Non-pigmented ciliary epithelial cell (primary cell): ENCODE measurements at regions not wholly inside any gene's neighbourhood (a gene's known extent, or its start where the extent isn't known, plus 50 kb on each side); places are given as distances from the start of the nearest gene placed in this dataset.
"Not testable (repeated sequence)": the region's sequence is repeated elsewhere in the genome, so short reads cannot be mapped to it uniquely, and the experiment has no call there.

Source experiments
- DNase-seq: peaks from one replicate; pipeline ENCODE4 v3.0.0-alpha.2; 2010; ENCODE audit warnings: low read depth

GRCh38 chr12:83696311-83696710, 1009.6 kb downstream of the TMTC2 start:
- DNase-seq = not testable (repeated sequence)

- no peak for DNase-seq
These were observed 1005.0 kb downstream of the TMTC2 start for GRCh38 chr12:83691730-83692129.

- no peak for DNase-seq
These were observed 1003.8 kb downstream of the TMTC2 start for GRCh38 chr12:83690465-83690864.

- no peak for DNase-seq
These were observed 1002.6 kb downstream of the TMTC2 start for GRCh38 chr12:83689333-83689732.

GRCh38 chr12:83676781-83677295, 990.1 kb downstream of the TMTC2 start:
- DNase-seq = no peak

GRCh38 chr12:83666690-83667089, 980.0 kb downstream of the TMTC2 start:
- no peak for DNase-seq

- no peak for DNase-seq
These were observed 979.0 kb downstream of the TMTC2 start for GRCh38 chr12:83665634-83666218.

GRCh38 chr12:83664650-83665049, 977.9 kb downstream of the TMTC2 start:
- DNase-seq = no peak

- DNase-seq = no peak
These were observed 974.1 kb downstream of the TMTC2 start for GRCh38 chr12:83660727-83661358.

- DNase-seq = no peak
These were observed 972.6 kb downstream of the TMTC2 start for GRCh38 chr12:83659321-83659720.

GRCh38 chr12:83656004-83656403, 969.3 kb downstream of the TMTC2 start:
- no peak for DNase-seq

- DNase-seq = no peak
These were observed 955.5 kb downstream of the TMTC2 start for GRCh38 chr12:83642205-83642604.

- DNase-seq = no peak
These were observed 955.1 kb downstream of the TMTC2 start for GRCh38 chr12:83641789-83642188.

GRCh38 chr12:83634726-83635267, 948.1 kb downstream of the TMTC2 start:
- no peak for DNase-seq

GRCh38 chr12:83630526-83630925, 943.8 kb downstream of the TMTC2 start:
- no peak for DNase-seq

- no peak for DNase-seq
These were observed 943.2 kb downstream of the TMTC2 start for GRCh38 chr12:83629931-83630330.

GRCh38 chr12:83622205-83622604, 935.5 kb downstream of the TMTC2 start:
- no peak for DNase-seq

- DNase-seq = no peak
These were observed 933.3 kb downstream of the TMTC2 start for GRCh38 chr12:83619973-83620372.

GRCh38 chr12:83615152-83615551, 928.4 kb downstream of the TMTC2 start:
- DNase-seq = no peak

GRCh38 chr12:83613586-83614110, 926.9 kb downstream of the TMTC2 start:
- DNase-seq = no peak

GRCh38 chr12:83603106-83603505, 916.4 kb downstream of the TMTC2 start:
- DNase-seq = no peak

- DNase-seq = no peak
These were observed 888.6 kb downstream of the TMTC2 start for GRCh38 chr12:83575326-83575725.

GRCh38 chr12:83574142-83574541, 887.4 kb downstream of the TMTC2 start:
- DNase-seq = no peak
